NK-92 treated with Interleukin-12 subunit alpha and Interleukin-12 subunit beta, amount 100 ng/mL, for 24 hours (cell line): ENCODE measurements at regions not wholly inside any gene's neighbourhood (a gene's known extent, or its start where the extent isn't known, plus 50 kb on each side); places are given as distances from the start of the nearest gene placed in this dataset.

Experiments
- DNase-seq: peaks from one replicate; lab custom pipeline; 2025; lab: John Stamatoyannopoulos, UW

DNA sequence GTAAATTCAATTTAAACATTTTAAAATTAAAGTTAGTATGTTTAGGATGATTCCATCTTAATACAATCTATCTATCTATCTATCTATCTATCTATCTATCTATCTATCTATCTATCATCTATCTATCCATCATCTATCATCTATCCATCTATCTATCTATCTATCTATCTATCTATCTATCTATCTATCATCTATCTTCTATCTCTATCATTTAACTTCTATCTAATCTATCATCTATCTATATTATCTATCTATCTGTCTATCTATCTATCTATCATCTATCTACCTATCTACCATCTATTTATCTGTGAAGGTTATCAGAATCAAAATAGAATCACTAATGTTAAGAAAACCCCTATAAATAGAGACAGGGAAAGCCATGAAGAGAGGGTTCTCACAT, 78.3 kb downstream of the RAMP3 start:
- DNase-seq: no peak

- no peak for DNase-seq
Observed at GRCh38 chr7:45236666-45237065, 79.1 kb downstream of the RAMP3 start.

DNA sequence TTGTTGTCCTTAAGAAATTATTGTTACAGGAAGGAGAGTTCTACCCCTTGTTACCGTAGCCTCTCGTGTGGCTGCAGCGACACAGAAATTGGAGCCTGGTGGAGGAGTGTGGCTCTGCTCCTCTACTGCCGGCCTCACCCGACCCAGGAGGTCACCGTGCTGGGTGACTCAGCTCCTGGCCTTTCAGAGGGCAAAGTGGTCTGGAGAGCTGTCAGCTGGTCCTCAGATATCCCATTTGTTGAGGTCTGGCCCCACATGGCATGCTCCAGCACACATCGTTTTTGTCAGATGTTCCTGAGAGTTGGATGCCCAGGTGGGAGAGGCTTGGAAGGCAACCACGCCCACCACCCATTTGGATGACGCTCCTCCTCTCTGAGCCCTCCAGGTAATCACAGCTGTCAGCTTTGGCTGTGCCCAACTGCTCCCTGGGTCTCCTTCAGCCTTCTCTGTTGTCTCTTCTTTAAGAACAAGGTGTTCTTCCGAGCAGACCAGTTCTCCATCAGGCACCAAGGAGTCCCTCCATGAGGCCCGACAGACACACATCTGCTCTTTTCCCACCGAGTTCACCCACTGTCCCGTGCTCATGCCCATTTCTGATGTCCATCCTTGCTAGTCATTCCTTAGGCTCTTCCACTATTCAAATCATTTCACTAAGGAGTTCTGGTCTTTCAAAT, 80.3 kb downstream of the RAMP3 start:
- no peak for DNase-seq

DNA sequence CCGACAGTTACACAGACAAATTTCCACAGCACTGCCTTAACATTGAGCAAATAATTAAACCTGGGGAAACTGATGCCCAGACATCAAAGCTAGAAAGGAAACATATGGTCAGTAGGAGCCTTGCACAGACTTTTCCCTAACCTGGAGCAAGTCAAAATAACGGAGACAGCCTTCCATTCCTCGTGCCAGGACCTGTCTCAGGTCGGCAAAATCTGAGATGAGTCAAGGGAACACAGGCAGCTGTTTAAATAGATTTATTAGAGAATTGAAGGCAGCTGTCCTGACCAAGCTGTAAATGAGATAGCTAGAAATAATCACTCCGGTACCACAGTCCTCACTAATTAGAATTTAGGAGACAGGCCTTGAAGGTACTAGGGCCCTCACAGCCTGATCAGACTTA, 81.2 kb downstream of the RAMP3 start:
- DNase-seq: no peak

DNA sequence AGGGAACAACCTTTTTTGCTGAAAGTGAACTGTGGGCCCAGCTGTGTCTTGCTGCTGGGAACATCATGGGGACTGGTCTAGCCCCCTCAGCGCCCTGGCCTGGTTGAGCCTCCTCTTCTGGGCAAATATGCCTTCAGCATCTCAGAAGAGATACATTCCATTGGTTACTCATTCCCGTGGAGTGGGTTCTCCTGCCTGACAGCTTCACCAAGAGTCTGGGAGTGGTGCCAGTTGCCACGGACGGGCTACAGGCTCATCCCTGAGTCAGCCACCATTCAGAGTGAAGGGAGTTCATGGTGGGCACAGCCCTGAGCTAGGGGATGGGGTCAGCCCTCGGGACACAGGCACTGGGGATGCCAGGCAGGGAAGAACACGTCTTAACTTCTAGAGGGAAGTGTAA, 81.9 kb downstream of the RAMP3 start:
- no peak for DNase-seq

GRCh38 chr7:45240273-45240771, 82.7 kb downstream of the RAMP3 start:
- DNase-seq: no peak

- DNase-seq: no peak
Observed at GRCh38 chr7:45240926-45241325, 83.3 kb downstream of the RAMP3 start.

GRCh38 chr7:45241339-45242109, 83.9 kb downstream of the RAMP3 start:
- DNase-seq: no peak

GRCh38 chr7:45242261-45242660, 84.7 kb downstream of the RAMP3 start:
- no peak for DNase-seq

DNA sequence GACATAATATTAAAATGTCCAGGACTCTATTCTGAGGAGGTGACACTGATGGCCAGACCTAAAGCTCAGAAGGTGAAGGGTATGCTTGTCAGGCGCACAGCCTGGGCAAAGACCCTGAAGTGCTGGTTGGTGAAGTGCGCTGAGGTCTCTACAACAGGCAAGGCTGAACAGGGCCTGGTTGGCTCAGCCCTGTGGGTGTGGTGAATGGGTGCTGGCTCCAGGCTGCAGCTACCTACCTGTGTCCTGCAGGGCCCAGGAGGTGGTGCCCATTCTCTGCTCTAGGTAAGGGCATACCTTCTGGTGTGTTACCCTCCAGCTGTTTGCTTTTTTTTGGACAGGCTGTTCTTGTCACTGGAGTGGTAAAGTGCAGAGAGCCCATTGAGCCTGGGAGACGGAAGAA, 85.1 kb downstream of the RAMP3 start:
- no peak for DNase-seq

DNA sequence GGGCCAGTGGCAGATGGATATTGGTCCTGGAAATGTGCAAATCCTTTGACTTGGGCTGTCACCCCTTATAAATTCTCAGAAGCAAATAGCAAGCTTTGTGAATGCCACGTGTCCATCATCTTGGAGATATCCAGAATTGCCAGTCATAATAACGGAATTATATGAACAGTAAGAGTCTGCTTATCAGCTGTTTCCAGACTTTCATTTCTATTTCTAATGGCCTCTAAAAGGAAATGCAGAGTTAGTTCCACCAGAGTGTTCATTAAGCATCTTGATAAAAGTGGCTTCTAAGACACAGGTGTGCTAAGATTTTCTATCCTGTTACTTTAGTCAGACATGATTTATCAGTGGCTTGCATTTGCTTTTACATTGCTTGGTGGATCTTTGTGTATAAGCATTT, 87.4 kb downstream of the RAMP3 start:
- DNase-seq: no peak

DNA sequence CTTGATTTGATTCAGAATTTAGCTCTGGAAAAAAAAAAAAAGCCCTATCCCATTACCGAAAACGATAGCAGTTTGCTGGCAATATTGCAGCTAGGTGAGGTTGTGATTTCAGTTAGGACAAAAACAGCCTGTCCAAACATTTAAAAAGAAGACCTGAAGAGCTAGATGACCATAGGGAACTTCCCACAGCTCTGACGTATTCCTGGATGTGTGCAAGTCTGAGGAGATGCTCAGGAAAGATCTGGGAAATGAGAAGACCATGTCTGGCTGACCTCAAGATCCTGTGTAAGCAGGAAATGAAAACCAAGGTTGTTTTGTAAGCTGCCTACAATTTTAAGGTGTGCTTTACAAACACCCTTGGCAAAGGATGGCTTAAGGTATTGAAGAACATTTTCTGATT, 88.7 kb downstream of the RAMP3 start:
- no peak for DNase-seq

GRCh38 chr7:45252248-45252647, 94.7 kb downstream of the RAMP3 start:
- no peak for DNase-seq

DNA sequence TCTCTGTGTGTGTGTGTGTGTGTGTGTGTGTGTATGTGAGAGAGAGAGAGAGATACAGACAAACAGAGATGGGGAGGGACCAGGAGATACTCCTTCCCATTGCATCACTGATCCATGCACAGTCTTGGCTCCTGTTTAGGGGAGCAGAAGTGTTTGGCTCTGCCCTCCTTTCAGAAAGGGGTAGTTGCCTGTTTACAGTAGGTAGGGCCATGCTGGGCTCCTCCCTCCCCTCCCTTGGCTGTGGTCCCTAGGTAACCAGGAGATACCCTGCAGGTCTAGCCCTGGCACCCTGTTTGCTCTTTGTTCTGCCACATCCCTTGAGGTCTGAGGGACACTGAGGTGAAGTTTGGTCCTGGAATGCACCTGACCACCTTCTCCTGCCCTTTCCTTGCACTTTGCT, 95.3 kb downstream of the RAMP3 start:
- no peak for DNase-seq

DNA sequence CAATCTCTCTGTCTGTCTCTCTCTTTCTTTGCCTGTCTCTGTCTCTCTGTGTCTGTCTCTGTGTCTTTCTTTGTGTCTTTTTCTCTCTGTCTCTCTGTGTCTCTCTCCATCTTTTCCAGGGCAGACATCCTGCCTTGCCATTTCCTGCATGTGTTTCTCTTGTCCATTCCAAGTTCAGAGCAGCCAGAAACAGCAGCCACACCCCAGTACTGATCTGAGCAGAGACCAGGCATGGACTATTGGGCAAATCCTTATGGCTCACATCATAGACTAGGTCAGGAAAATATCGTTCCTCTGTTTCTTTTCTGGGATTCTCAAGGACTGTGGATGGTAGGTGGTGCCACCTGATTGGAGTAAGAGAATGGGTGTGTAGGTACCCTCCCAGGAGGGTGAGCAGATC, 95.8 kb downstream of the RAMP3 start:
- no peak for DNase-seq

- DNase-seq: no peak
Observed at GRCh38 chr7:45255187-45255586, 97.6 kb downstream of the RAMP3 start.

DNA sequence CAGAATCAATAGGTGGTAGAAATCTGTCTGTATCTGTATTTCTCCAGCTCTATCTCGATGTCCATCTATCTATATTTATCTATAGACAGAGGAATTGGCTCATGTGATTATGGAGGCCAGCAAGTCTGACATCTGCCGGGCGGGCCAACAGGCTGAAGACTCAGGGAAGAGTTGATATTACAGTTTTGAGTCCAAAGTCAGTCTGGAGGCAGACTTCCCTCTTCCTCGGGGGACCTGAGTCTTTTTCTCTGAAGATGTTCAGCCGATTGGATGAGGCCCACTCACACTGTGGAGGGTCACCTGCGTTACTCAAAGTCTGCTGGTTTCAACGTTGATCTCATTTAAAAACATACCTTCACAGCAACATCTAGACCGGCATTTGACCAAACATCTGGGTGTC, 98.7 kb downstream of the RAMP3 start:
- DNase-seq: no peak

GRCh38 chr7:45256775-45257174, 99.2 kb downstream of the RAMP3 start:
- DNase-seq: no peak

DNA sequence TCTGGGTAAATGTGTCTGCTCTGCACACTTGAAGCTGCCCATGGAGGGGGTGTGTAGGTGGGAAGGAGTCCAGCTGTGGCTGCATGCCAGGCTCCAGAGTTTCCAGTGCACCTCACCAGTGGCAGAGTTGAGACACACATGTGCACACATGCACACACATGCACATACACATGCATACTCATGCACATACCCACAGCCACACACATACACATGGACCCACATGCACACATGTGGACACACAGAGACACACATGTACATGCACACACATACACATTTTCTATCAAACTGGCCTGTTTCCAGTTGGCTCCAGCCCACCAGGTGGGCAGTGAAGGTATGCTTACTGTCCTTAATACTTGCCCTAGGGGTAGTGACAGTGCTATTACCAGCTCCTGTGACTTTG, 99.7 kb downstream of the RAMP3 start:
- no peak for DNase-seq

- DNase-seq: no peak
Observed at GRCh38 chr7:45258533-45259226, 101.1 kb downstream of the RAMP3 start.

- no peak for DNase-seq
Observed at GRCh38 chr7:45259227-45259596, 101.6 kb downstream of the RAMP3 start.

- DNase-seq: peak; percentile 12
Observed at GRCh38 chr7:45259966-45260646, 102.5 kb downstream of the RAMP3 start.

DNA sequence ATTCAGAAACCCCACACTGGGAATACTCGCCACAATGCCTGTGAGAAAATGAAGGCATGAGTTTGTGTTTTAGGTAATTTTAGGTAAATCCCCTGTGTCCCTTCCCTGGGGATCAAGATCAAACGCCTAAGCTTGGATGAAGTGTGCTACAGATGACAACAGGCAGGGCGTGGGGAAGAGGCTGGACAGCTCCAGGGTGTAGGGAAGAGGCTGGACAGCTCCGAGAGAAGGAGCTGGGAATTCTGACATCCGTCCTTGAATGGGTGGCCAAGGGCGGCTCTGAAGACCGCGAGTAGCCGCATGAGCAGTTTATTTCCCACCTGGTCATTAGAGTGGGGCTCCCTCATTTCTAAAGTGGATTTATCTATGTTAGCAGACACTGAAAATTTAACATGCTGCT, 109.7 kb downstream of the RAMP3 start:
- DNase-seq: no peak
